KMS-11 (cell line): ENCODE measurements at regions not wholly inside any gene's neighbourhood (a gene's known extent, or its start where the extent isn't known, plus 50 kb on each side); places are given as distances from the start of the nearest gene placed in this dataset.

Experiments
- H2AFZ ChIP-seq: fragments of 200-600 bp; sonication (generic); 2 replicates; pipeline ENCODE4 v1.6.1; 2016; ENCODE audit warnings: antibody characterized with exemption, mixed run types, low read depth
- H3K27ac ChIP-seq: fragments of 200-600 bp; sonication (generic); 2 replicates; pipeline ENCODE4 v1.6.1; 2016; ENCODE audit warnings: mild to moderate bottlenecking, mixed run types
- H3K27me3 ChIP-seq: fragments of 200-600 bp; sonication (generic); 2 replicates; pipeline ENCODE4 v1.6.1; 2017; ENCODE audit warnings: mild to moderate bottlenecking, low read depth, mixed run types, moderate library complexity; ENCODE audit not compliant: insufficient read depth
- H3K36me3 ChIP-seq: fragments of 200-600 bp; sonication (generic); 2 replicates; pipeline ENCODE4 v1.6.1; 2017; ENCODE audit warnings: mild to moderate bottlenecking, mixed run types; ENCODE audit not compliant: insufficient read depth
- H3K4me1 ChIP-seq: fragments of 200-600 bp; sonication (generic); 2 replicates; pipeline ENCODE4 v1.6.1; 2016; ENCODE audit warnings: mild to moderate bottlenecking, low read depth, mixed run types; ENCODE audit not compliant: poor library complexity, severe bottlenecking
- H3K4me2 ChIP-seq: fragments of 200-600 bp; sonication (generic); 2 replicates; pipeline ENCODE4 v1.7.0; 2016; ENCODE audit warnings: mild to moderate bottlenecking, mixed run types
- H3K4me3 ChIP-seq: fragments of 200-600 bp; sonication (generic); IDR thresholded peaks from 2 replicates; pipeline ENCODE4 v1.6.1; 2017; ENCODE audit warnings: low read depth, low read length, mixed read lengths; ENCODE audit not compliant: insufficient read depth
- H3K79me2 ChIP-seq: fragments of 200-600 bp; sonication (generic); 2 replicates; pipeline ENCODE4 v1.6.1; 2016; ENCODE audit warnings: low read depth, mixed run types; ENCODE audit not compliant: insufficient read depth
- H3K9ac ChIP-seq: fragments of 200-600 bp; sonication (generic); 2 replicates; pipeline ENCODE4 v1.6.1; 2016; ENCODE audit warnings: mild to moderate bottlenecking, mixed run types
- H4K20me1 ChIP-seq: fragments of 200-600 bp; sonication (generic); 2 replicates; pipeline ENCODE4 v1.6.1; 2016; ENCODE audit warnings: mild to moderate bottlenecking, mixed run types; ENCODE audit not compliant: insufficient read depth
- CTCF ChIP-seq: fragments of 200-600 bp; sonication (generic); conservative IDR thresholded peaks from 2 replicates; pipeline ENCODE4 v1.6.1; 2017; ENCODE audit warnings: low read depth, mild to moderate bottlenecking, antibody characterized with exemption, low read length, moderate library complexity, mixed read lengths

- H4K20me1 ChIP-seq, result no peaks in the 10 kb centered on the region
- no peak overlapping the region for H3K4me3 ChIP-seq
- H3K4me2 ChIP-seq, result no peak overlapping the region
- no peak overlapping the region for H3K9ac ChIP-seq
- no peak for TF ChIP-seq CTCF
- H3K27ac ChIP-seq, result no peak overlapping the region
- no peaks in the 10 kb centered on the region for H3K36me3 ChIP-seq
- H2AFZ ChIP-seq, result no peak overlapping the region
- no peaks in the 10 kb centered on the region for H3K4me1 ChIP-seq
- no peaks in the 10 kb centered on the region for H3K79me2 ChIP-seq
- H3K27me3 ChIP-seq, result no peaks in the 10 kb centered on the region
Observed at GRCh38 chr4:10765386-10765785, 80.8 kb upstream of the CLNK start.

- no peak overlapping the region for H3K27ac ChIP-seq
- no peaks in the 10 kb centered on the region for H4K20me1 ChIP-seq
- H3K79me2 ChIP-seq, result no peaks in the 10 kb centered on the region
- no peak overlapping the region for H3K9ac ChIP-seq
- no peak overlapping the region for H3K4me3 ChIP-seq
- H3K27me3 ChIP-seq, result no peaks in the 10 kb centered on the region
- no peaks in the 10 kb centered on the region for H3K4me1 ChIP-seq
- H3K36me3 ChIP-seq, result no peaks in the 10 kb centered on the region
- no peak for TF ChIP-seq CTCF
- no peak overlapping the region for H2AFZ ChIP-seq
- no peak overlapping the region for H3K4me2 ChIP-seq
Observed at GRCh38 chr4:10762561-10762960, 78.0 kb upstream of the CLNK start.

GRCh38 chr4:10761903-10762302 is 77.3 kb upstream of the CLNK start:
- Histone ChIP-seq H3K9ac (no peak overlapping the region), H4K20me1 (no peaks in the 10 kb centered on the region), H3K79me2 (no peaks in the 10 kb centered on the region), H3K4me3 (no peak overlapping the region), H3K4me1 (no peaks in the 10 kb centered on the region), H2AFZ (no peak overlapping the region), H3K27ac (no peak overlapping the region), H3K36me3 (no peaks in the 10 kb centered on the region), H3K27me3 (no peaks in the 10 kb centered on the region), H3K4me2 (no peak overlapping the region)
- TF ChIP-seq CTCF, result no peak

- Histone ChIP-seq H3K36me3 (no peaks in the 10 kb centered on the region), H3K4me2 (no peak overlapping the region), H2AFZ (no peak overlapping the region), H3K27me3 (no peaks in the 10 kb centered on the region), H3K79me2 (no peaks in the 10 kb centered on the region), H3K9ac (no peak overlapping the region), H3K4me1 (no peaks in the 10 kb centered on the region), H4K20me1 (no peaks in the 10 kb centered on the region), H3K4me3 (no peak overlapping the region), H3K27ac (no peak overlapping the region)
- no peak for TF ChIP-seq CTCF
Observed at GRCh38 chr4:10760086-10760485, 75.5 kb upstream of the CLNK start.

- no peaks in the 10 kb centered on the region for H3K4me1 ChIP-seq
- H3K4me2 ChIP-seq, result no peak overlapping the region
- no peak overlapping the region for H3K27ac ChIP-seq
- no peak overlapping the region for H3K9ac ChIP-seq
- H3K4me3 ChIP-seq, result no peak overlapping the region
- no peaks in the 10 kb centered on the region for H4K20me1 ChIP-seq
- no peaks in the 10 kb centered on the region for H3K27me3 ChIP-seq
- TF ChIP-seq CTCF, result no peak
- H2AFZ ChIP-seq, result no peak overlapping the region
- H3K36me3 ChIP-seq, result no peaks in the 10 kb centered on the region
- H3K79me2 ChIP-seq, result no peaks in the 10 kb centered on the region
Observed at GRCh38 chr4:10758906-10759305, 74.3 kb upstream of the CLNK start.
